WTC11 (cell line): ENCODE measurements at regions not wholly inside any gene's neighbourhood (a gene's known extent, or its start where the extent isn't known, plus 50 kb on each side); places are given as distances from the start of the nearest gene placed in this dataset.

Experiments used
- ATAC-seq: fragments of 200-7000 bp; cut with Tn5 transposase; 2 replicates; pipeline ENCODE4 v1.10.0; 2021; ENCODE audit warnings: mild to moderate bottlenecking, moderate library complexity
- CTCF ChIA-PET: fragments of 300-600 bp; sonication (Branson Sonifier 250); formaldehyde crosslinking; loops from one replicate; lab custom pipeline; 2021; ENCODE audit warnings: antibody characterized with exemption; lab: Charles Lee
- POLR2A ChIA-PET: fragments of 350-600 bp; sonication (Branson Sonifier 250); formaldehyde crosslinking; loops from one replicate; lab custom pipeline; 2021; ENCODE audit warnings: antibody characterized with exemption; lab: Charles Lee
- DNase-seq: peaks from one replicate; pipeline ENCODE4 v3.0.0; 2021; ENCODE audit warnings: low spot score
- H3K27ac Mint-ChIP-seq: 2 replicates; pipeline ENCODE4 v1.8.0; 2021; ENCODE audit warnings: mixed read lengths
- H3K27me3 Mint-ChIP-seq: 2 replicates; pipeline ENCODE4 v1.8.0; 2021; ENCODE audit warnings: low read depth, mild to moderate bottlenecking, moderate library complexity, mixed read lengths
- H3K36me3 Mint-ChIP-seq: 2 replicates; pipeline ENCODE4 v1.8.0; 2021; ENCODE audit warnings: mixed read lengths
- H3K4me1 Mint-ChIP-seq: 2 replicates; pipeline ENCODE4 v1.8.0; 2022; ENCODE audit warnings: mixed read lengths
- H3K4me3 Mint-ChIP-seq: 2 replicates; pipeline ENCODE4 v1.8.0; 2021; ENCODE audit warnings: mild to moderate bottlenecking, moderate library complexity, mixed read lengths
- H3K9me3 Mint-ChIP-seq: 2 replicates; pipeline ENCODE4 v1.8.0; 2021; ENCODE audit warnings: mixed read lengths
- AR ChIP-seq: fragments of 250-450 bp; sonication (Bioruptor Pico); IDR thresholded peaks from 2 replicates; pipeline ENCODE4 v1.9.0; 2021; ENCODE audit warnings: mild to moderate bottlenecking
- CREM ChIP-seq: sonication (generic); formaldehyde crosslinking; IDR thresholded peaks from 2 replicates; pipeline ENCODE4 v1.8.1; 2022; ENCODE audit warnings: mild to moderate bottlenecking, missing genetic modification reagents, moderate library complexity
- CTCF ChIP-seq: fragments of 200-600 bp; IDR thresholded peaks from 2 replicates; pipeline ENCODE4 v1.8.0; 2022; ENCODE audit warnings: antibody characterized with exemption
- EMX1 ChIP-seq: fragments of 250-450 bp; sonication (Bioruptor Pico); IDR thresholded peaks from 2 replicates; pipeline ENCODE4 v1.8.0; 2021; ENCODE audit warnings: mild to moderate bottlenecking
- FOXK1 ChIP-seq: sonication (generic); formaldehyde crosslinking; IDR thresholded peaks from 2 replicates; pipeline ENCODE4 v1.8.0; 2022; ENCODE audit warnings: mild to moderate bottlenecking, moderate library complexity, missing genetic modification reagents
- FOXP1 ChIP-seq: sonication (generic); formaldehyde crosslinking; IDR thresholded peaks from 2 replicates; pipeline ENCODE4 v1.8.0; 2022; ENCODE audit warnings: missing genetic modification reagents, mild to moderate bottlenecking, moderate library complexity, borderline replicate concordance
- FOXP4 ChIP-seq: sonication (generic); formaldehyde crosslinking; IDR thresholded peaks from 2 replicates; pipeline ENCODE4 v1.8.0; 2022; ENCODE audit warnings: mild to moderate bottlenecking, missing genetic modification reagents
- IRF2 ChIP-seq: sonication (generic); formaldehyde crosslinking; IDR thresholded peaks from 2 replicates; pipeline ENCODE4 v1.8.0; 2022; ENCODE audit warnings: low read depth, missing genetic modification reagents, borderline replicate concordance
- MXD4 ChIP-seq: fragments of 250-450 bp; sonication (Bioruptor Pico); IDR thresholded peaks from 2 replicates; pipeline ENCODE4 v1.8.0; 2021; ENCODE audit warnings: mild to moderate bottlenecking, moderate library complexity, borderline replicate concordance
- NFYB ChIP-seq: sonication (generic); formaldehyde crosslinking; conservative IDR thresholded peaks from 2 replicates; pipeline ENCODE4 v1.8.0; 2022; ENCODE audit warnings: low read depth, missing genetic modification reagents
- SP1 ChIP-seq: sonication (generic); formaldehyde crosslinking; conservative IDR thresholded peaks from 2 replicates; pipeline ENCODE4 v1.8.1; 2022; ENCODE audit warnings: missing genetic modification reagents
- TEAD1 ChIP-seq: sonication (generic); formaldehyde crosslinking; IDR thresholded peaks from 2 replicates; pipeline ENCODE4 v1.8.0; 2022; ENCODE audit warnings: mild to moderate bottlenecking, missing genetic modification reagents
- ZBTB43 ChIP-seq: sonication (generic); formaldehyde crosslinking; IDR thresholded peaks from 2 replicates; pipeline ENCODE4 v1.8.1; 2023; ENCODE audit warnings: mild to moderate bottlenecking, missing genetic modification reagents
- ZNF219 ChIP-seq: sonication (generic); formaldehyde crosslinking; IDR thresholded peaks from 2 replicates; pipeline ENCODE4 v1.8.0; 2023; ENCODE audit warnings: missing genetic modification reagents, mild to moderate bottlenecking, borderline replicate concordance
- ZNF263 ChIP-seq: sonication (generic); formaldehyde crosslinking; IDR thresholded peaks from 2 replicates; pipeline ENCODE4 v1.8.1; 2022; ENCODE audit warnings: low read depth, mild to moderate bottlenecking, moderate library complexity, missing genetic modification reagents
- ZNF423 ChIP-seq: fragments of 250-450 bp; sonication (Bioruptor Pico); IDR thresholded peaks from 2 replicates; pipeline ENCODE4 v2.1.2; 2022; ENCODE audit warnings: mild to moderate bottlenecking, moderate library complexity
- TF ChIP-seq, protein P1 (sequence below): fragments of 250-450 bp; sonication (Bioruptor Pico); IDR thresholded peaks from 2 replicates; pipeline ENCODE4 v1.9.0; 2021; ENCODE audit warnings: mild to moderate bottlenecking, borderline replicate concordance
- TF ChIP-seq, protein P2 (sequence below): fragments of 250-450 bp; sonication (Bioruptor Pico); IDR thresholded peaks from 2 replicates; pipeline ENCODE4 v2.1.2; 2022; ENCODE audit warnings: mild to moderate bottlenecking, moderate library complexity

- no peak for TF ChIP-seq CREM
These were observed 188.9 kb downstream of the ARHGAP12 start (continued) for GRCh38 chr10:31739711-31740110.

GRCh38 chr10:31739146-31739545 is 189.5 kb downstream of the ARHGAP12 start:
- peaks cover 3% of the 10 kb centered on the region; the same call in 1 of the 2 replicates for H3K4me1 Mint-ChIP-seq
- POLR2A ChIA-PET = no interaction called here

GRCh38 chr10:31731711-31732110 is 196.9 kb downstream of the ARHGAP12 start:
- ATAC-seq (no peak), DNase-seq (no peak)
- ChIA-PET CTCF (no interaction called here), POLR2A (no interaction called here)
- Mint-ChIP-seq H3K27me3 (peaks cover 36% of the 10 kb centered on the region), H3K36me3 (peaks cover 23% of the 10 kb centered on the region), H3K9me3 (peaks cover 27% of the 10 kb centered on the region), H3K4me1 (peaks cover 21% of the 10 kb centered on the region), H3K27ac (no peak overlapping the region), H3K4me3 (no peak overlapping the region)
- no peak for TF ChIP-seq IRF2

More at GRCh38 chr10:31739146-31739545, 189.5 kb downstream of the ARHGAP12 start:
- peaks cover 8% of the 10 kb centered on the region for H3K36me3 Mint-ChIP-seq
- H3K27me3 Mint-ChIP-seq = peaks cover 6% of the 10 kb centered on the region; the same call in 1 of the 2 replicates
- H3K27ac Mint-ChIP-seq = no peak overlapping the region
- ATAC-seq = no peak
- CTCF ChIA-PET = no interaction called here
- no peak overlapping the region for H3K4me3 Mint-ChIP-seq
- DNase-seq = no peak
- no peak for TF ChIP-seq NFYB (CRISPR knock-in tag)
- TF ChIP-seq, protein P1, sequence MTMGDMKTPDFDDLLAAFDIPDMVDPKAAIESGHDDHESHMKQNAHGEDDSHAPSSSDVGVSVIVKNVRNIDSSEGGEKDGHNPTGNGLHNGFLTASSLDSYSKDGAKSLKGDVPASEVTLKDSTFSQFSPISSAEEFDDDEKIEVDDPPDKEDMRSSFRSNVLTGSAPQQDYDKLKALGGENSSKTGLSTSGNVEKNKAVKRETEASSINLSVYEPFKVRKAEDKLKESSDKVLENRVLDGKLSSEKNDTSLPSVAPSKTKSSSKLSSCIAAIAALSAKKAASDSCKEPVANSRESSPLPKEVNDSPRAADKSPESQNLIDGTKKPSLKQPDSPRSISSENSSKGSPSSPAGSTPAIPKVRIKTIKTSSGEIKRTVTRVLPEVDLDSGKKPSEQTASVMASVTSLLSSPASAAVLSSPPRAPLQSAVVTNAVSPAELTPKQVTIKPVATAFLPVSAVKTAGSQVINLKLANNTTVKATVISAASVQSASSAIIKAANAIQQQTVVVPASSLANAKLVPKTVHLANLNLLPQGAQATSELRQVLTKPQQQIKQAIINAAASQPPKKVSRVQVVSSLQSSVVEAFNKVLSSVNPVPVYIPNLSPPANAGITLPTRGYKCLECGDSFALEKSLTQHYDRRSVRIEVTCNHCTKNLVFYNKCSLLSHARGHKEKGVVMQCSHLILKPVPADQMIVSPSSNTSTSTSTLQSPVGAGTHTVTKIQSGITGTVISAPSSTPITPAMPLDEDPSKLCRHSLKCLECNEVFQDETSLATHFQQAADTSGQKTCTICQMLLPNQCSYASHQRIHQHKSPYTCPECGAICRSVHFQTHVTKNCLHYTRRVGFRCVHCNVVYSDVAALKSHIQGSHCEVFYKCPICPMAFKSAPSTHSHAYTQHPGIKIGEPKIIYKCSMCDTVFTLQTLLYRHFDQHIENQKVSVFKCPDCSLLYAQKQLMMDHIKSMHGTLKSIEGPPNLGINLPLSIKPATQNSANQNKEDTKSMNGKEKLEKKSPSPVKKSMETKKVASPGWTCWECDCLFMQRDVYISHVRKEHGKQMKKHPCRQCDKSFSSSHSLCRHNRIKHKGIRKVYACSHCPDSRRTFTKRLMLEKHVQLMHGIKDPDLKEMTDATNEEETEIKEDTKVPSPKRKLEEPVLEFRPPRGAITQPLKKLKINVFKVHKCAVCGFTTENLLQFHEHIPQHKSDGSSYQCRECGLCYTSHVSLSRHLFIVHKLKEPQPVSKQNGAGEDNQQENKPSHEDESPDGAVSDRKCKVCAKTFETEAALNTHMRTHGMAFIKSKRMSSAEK (CRISPR knock-in tag) = no peak
- TF ChIP-seq SP1 (CRISPR knock-in tag) = no peak
- TF ChIP-seq ZNF219 (CRISPR knock-in tag) = no peak
- no peak for TF ChIP-seq MXD4
- TF ChIP-seq EMX1 (CRISPR knock-in tag) = no peak
- no peak for TF ChIP-seq FOXP1 (CRISPR knock-in tag)
- TF ChIP-seq, protein P2, sequence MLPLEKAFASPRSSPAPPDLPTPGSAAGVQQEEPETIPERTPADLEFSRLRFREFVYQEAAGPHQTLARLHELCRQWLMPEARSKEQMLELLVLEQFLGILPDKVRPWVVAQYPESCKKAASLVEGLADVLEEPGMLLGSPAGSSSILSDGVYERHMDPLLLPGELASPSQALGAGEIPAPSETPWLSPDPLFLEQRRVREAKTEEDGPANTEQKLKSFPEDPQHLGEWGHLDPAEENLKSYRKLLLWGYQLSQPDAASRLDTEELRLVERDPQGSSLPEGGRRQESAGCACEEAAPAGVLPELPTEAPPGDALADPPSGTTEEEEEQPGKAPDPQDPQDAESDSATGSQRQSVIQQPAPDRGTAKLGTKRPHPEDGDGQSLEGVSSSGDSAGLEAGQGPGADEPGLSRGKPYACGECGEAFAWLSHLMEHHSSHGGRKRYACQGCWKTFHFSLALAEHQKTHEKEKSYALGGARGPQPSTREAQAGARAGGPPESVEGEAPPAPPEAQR (CRISPR knock-in tag) = no peak
- peaks cover 27% of the 10 kb centered on the region for H3K9me3 Mint-ChIP-seq

- no peak overlapping the region for H3K4me3 Mint-ChIP-seq
- peaks cover 29% of the 10 kb centered on the region for H3K9me3 Mint-ChIP-seq
- ChIA-PET POLR2A (no interaction called here), CTCF (no interaction called here)
- peaks cover 33% of the 10 kb centered on the region for H3K27me3 Mint-ChIP-seq
- ATAC-seq (no peak), DNase-seq (no peak)
- H3K27ac Mint-ChIP-seq = no peak overlapping the region
- peaks cover 30% of the 10 kb centered on the region for H3K36me3 Mint-ChIP-seq
- peaks cover 21% of the 10 kb centered on the region for H3K4me1 Mint-ChIP-seq
- TF ChIP-seq FOXK1 (CRISPR knock-in tag) (no peak), AR (CRISPR knock-in tag) (no peak), ZNF263 (CRISPR knock-in tag) (no peak), FOXP4 (CRISPR knock-in tag) (no peak), NFYB (CRISPR knock-in tag) (no peak), TEAD1 (CRISPR knock-in tag) (no peak), ZBTB43 (CRISPR knock-in tag) (no peak), ZNF423 (no peak), CTCF (no peak)
These were observed 197.9 kb downstream of the ARHGAP12 start for GRCh38 chr10:31730776-31731175.
